Lower lobe of right lung (tissue), 2 donors: ENCODE measurements at regions not wholly inside any gene's neighbourhood (a gene's known extent, or its start where the extent isn't known, plus 50 kb on each side); places are given as distances from the start of the nearest gene placed in this dataset.

Experiments used
- ATAC-seq, 2 donors: fragments of 200-7000 bp; cut with Tn5 transposase; one replicate each; pipeline ENCODE4 v1.9.1; 2020 to 2022; ENCODE audit warnings: mild to moderate bottlenecking in 2 of 2, moderate library complexity in 2 of 2
- DNase-seq: peaks from one replicate; pipeline ENCODE4 v3.0.0-alpha.2; 2020
- H3K27ac ChIP-seq: fragments of 200-600 bp; one replicate; pipeline ENCODE4 v1.8.0; 2022
- H3K27me3 ChIP-seq: fragments of 200-600 bp; one replicate; pipeline ENCODE4 v1.8.0; 2022; ENCODE audit warnings: low read depth
- H3K36me3 ChIP-seq: fragments of 200-600 bp; one replicate; pipeline ENCODE4 v1.8.0; 2022; ENCODE audit warnings: mild to moderate bottlenecking
- H3K4me1 ChIP-seq: fragments of 200-600 bp; one replicate; pipeline ENCODE4 v1.8.0; 2022
- H3K4me3 ChIP-seq: fragments of 200-600 bp; one replicate; pipeline ENCODE4 v1.8.0; 2022; ENCODE audit warnings: mild to moderate bottlenecking
- H3K9me3 ChIP-seq: fragments of 200-600 bp; one replicate; pipeline ENCODE4 v1.8.0; 2022
- intact Hi-C: fragments of 100-400 bp; cut with DNase I; formaldehyde crosslinking; loops from one replicate; pipeline ENCODE4 v1.11.0; 2022
- TF ChIP-seq, protein P1 (sequence below): fragments of 200-600 bp; IDR thresholded peaks from one replicate; pipeline ENCODE4 v1.8.0; 2022; ENCODE audit warnings: antibody characterized with exemption, mild to moderate bottlenecking
- donor health status: DM: no; HTN: yes; CAD: no; lungs with severe emphysema.

DNA sequence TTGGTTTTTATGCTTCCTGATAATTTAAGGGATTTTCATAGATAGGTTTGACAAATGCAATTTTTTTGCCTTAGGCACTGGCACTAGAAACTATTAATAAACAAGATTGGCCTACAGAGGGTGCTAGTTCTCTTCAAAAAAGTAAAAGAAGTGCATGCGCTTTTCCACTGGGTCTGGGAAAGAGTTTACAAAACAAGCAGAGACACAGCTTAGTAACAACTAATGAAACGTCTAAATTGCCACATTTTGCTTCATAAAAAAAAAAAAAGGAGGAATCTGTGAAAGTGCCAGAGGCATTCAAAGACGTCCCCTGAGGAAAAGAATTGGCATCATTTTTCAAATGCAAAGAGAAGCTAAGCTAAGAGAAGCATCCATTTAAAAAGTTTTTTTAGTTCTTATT, 58.3 kb upstream of the EEA1 start:
- Histone ChIP-seq H3K27ac (peak overlapping the region; percentile 77), H3K27me3 (no peaks in the 10 kb centered on the region), H3K9me3 (no peaks in the 10 kb centered on the region), H3K4me3 (no peak overlapping the region), H3K36me3 (no peaks in the 10 kb centered on the region), H3K4me1 (peaks cover 14% of the 10 kb centered on the region)
- peak; percentile 91 to 93 for ATAC-seq
- TF ChIP-seq, protein P1, sequence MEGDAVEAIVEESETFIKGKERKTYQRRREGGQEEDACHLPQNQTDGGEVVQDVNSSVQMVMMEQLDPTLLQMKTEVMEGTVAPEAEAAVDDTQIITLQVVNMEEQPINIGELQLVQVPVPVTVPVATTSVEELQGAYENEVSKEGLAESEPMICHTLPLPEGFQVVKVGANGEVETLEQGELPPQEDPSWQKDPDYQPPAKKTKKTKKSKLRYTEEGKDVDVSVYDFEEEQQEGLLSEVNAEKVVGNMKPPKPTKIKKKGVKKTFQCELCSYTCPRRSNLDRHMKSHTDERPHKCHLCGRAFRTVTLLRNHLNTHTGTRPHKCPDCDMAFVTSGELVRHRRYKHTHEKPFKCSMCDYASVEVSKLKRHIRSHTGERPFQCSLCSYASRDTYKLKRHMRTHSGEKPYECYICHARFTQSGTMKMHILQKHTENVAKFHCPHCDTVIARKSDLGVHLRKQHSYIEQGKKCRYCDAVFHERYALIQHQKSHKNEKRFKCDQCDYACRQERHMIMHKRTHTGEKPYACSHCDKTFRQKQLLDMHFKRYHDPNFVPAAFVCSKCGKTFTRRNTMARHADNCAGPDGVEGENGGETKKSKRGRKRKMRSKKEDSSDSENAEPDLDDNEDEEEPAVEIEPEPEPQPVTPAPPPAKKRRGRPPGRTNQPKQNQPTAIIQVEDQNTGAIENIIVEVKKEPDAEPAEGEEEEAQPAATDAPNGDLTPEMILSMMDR: peak; percentile 63
- intact Hi-C loops: no loop called here
- DNase-seq: no peak

DNA sequence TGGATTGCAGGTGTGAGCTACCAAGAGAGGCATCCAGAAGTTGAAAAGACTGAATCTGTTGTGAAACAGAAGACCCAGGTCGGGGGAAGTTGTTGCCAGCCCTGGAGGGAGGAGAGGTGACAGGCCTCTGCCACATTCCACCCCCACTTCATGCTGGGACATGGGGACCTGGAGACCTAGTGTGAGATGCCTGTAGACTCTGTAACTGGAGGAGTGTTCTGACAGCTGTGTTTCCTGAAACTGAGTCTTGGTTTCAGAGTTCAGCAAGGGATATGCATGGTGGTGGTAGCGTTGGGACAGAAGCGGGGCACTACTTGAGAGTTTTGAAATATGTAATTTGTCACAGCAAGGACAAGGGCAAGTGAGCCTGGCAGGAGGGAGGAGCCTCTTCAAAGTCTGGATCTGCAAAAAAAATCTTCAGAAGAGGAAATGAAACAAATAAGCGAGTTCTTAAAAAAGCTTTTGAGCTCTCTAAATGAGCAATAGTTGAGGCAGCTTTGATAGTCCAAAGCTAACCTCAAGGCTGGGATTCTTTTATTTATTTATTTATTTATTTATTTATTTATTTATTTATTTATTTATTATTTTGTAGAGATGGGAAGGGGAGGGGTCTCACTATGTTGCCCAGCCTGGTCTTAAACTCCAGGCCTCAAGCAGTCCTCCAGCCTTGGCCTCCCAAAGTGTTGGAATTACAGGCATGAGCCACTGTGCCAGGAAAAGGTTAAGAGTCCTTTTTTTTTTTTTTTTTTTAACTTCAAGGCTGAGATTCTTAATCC, 58.9 kb upstream of the EEA1 start:
- Histone ChIP-seq H3K4me1 (peaks cover 14% of the 10 kb centered on the region), H3K9me3 (no peaks in the 10 kb centered on the region), H3K4me3 (no peak overlapping the region), H3K27me3 (no peaks in the 10 kb centered on the region), H3K27ac (peak overlapping the region; percentile 77), H3K36me3 (no peaks in the 10 kb centered on the region)
- TF ChIP-seq, protein P1: no peak
- ATAC-seq (peak; percentile 86 to 89), DNase-seq (peak; percentile 57)
- intact Hi-C loops: no loop called here

DNA sequence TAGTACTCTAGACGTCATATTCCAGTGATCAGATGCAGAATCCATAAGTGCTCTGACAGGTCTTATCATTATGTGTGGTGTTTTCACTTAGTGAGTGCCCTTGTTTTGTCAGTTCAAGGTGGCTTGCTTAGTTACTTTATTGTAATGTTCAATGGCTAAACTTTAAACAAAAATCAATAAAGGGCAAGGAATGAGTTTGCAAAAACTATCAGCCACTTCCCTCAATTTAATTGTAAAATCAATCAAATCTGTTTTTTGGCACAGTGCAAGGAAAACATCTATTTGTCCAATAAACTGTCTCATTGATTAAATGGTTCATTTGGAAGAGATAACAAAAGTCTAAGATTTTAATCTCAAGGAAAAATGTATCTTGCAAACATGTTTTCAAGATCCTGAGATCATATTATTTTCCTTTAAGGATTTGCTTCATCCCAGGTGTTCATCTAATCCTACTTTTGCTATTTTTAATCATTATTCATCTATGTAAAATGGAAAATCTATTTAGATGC, 59.6 kb upstream of the EEA1 start:
- no peak for ATAC-seq
- H3K9me3 ChIP-seq: no peaks in the 10 kb centered on the region
- TF ChIP-seq, protein P1: no peak
- H3K27ac ChIP-seq: no peak overlapping the region
- no peaks in the 10 kb centered on the region for H3K36me3 ChIP-seq
- H3K27me3 ChIP-seq: no peaks in the 10 kb centered on the region
- H3K4me1 ChIP-seq: peaks cover 14% of the 10 kb centered on the region
- intact Hi-C loops: no loop called here
- DNase-seq: no peak
- no peak overlapping the region for H3K4me3 ChIP-seq

DNA sequence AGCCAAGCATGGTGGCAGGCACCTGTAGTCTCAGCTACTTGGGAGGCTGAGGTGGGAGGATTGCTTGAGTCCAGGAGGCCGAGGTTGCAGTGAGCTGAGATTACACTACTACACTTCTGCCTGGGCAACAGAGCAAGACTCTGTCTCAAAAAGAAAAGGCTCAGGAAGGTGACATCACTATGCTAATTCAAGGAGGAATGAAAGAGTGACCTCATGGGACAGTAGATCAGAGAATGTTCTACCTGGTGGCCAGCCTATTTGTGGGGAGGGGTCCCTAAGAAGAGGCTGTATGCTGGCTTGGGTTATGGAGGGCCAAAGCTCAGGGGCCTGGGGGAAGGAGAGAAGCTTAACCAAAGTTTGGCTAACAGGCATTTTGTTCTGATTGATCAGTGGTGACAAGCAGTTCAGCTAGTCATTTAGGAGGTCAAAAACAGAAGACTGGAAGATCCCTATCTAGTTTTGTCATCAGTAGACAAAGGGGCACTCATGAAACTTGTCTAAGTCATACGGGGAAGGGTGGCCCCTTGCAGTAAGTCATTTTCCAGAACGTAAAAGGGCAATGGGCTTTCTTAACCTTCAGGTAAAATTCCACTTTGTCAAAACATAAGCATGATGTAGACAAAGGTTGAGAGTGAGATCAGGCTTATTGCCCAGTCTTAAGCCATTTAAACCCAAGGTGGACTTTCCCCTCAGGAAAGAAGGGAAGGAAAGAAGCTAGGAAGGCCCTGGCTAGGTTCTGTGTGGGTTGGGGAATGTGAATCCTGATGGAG, 60.8 kb upstream of the EEA1 start:
- TF ChIP-seq, protein P1: no peak
- Histone ChIP-seq H3K36me3 (no peaks in the 10 kb centered on the region), H3K4me3 (no peak overlapping the region), H3K4me1 (peaks cover 14% of the 10 kb centered on the region), H3K9me3 (no peaks in the 10 kb centered on the region), H3K27ac (no peak overlapping the region), H3K27me3 (no peaks in the 10 kb centered on the region)
- ATAC-seq (no peak), DNase-seq (no peak)
- intact Hi-C loops: no loop called here

DNA sequence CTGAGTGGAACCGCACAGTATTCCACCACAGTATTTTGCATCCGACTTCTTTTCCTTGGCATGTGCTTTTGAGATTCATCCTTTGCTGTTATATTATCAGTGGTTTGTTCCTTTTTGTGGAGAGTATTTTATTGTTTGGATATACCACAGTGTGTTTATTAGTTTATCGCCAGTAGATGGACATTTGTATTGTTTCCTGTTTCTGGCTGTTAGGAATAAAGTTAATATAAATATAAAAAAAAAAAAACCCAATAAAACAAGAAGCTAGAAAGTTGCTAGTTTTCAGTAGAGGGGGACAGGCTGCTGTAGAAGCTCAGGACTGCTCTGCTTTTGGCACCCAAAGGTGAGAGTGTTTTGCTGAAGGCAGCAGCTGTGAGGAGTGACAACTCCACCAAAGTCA, 62.0 kb upstream of the EEA1 start:
- no peak for ATAC-seq
- no peaks in the 10 kb centered on the region for H3K27me3 ChIP-seq
- no peak for DNase-seq
- TF ChIP-seq, protein P1: no peak
- no peak overlapping the region for H3K27ac ChIP-seq
- H3K4me1 ChIP-seq: peaks cover 14% of the 10 kb centered on the region
- intact Hi-C loops: no loop called here
- no peaks in the 10 kb centered on the region for H3K9me3 ChIP-seq
- no peaks in the 10 kb centered on the region for H3K36me3 ChIP-seq
- no peak overlapping the region for H3K4me3 ChIP-seq
